Prostate gland (tissue), 2 donors: ENCODE measurements at regions not wholly inside any gene's neighbourhood (a gene's known extent, or its start where the extent isn't known, plus 50 kb on each side); places are given as distances from the start of the nearest gene placed in this dataset.

Experiments
- DNase-seq: peaks from one replicate; pipeline ENCODE4 v3.0.0-alpha.2; 2019; ENCODE audit warnings: low spot score
- H3K27ac ChIP-seq, 2 donors: fragments of 200-600 bp; sonication (generic); 2 replicates each; pipeline ENCODE4 v1.5.1; 2017 to 2019
- H3K27me3 ChIP-seq: fragments of 200-600 bp; sonication (generic); replicated peaks from 2 replicates; pipeline ENCODE4 v1.5.1; 2019; ENCODE audit not compliant: insufficient read depth
- H3K36me3 ChIP-seq, 2 donors: fragments of 200-600 bp; sonication (generic); 1 replicate in 1 of 2; 2 replicates in 1 of 2; pipeline versions ENCODE4 v1.5.1 to v1.8.1; 2017 to 2019
- H3K4me1 ChIP-seq: fragments of 200-600 bp; sonication (generic); replicated peaks from 2 replicates; pipeline ENCODE4 v1.5.1; 2019
- H3K4me3 ChIP-seq, 2 donors: fragments of 200-600 bp; sonication (generic); 2 replicates each; pipeline ENCODE4 v1.5.1; 2017 to 2019
- H3K9me3 ChIP-seq: fragments of 200-600 bp; sonication (generic); 2 replicates; pipeline ENCODE4 v1.5.1; 2017
- CTCF ChIP-seq, 4 experiments: fragments of 200-600 bp in 2 of 4; fragments of 450-650 bp in 2 of 4; sonication (generic) in 2 of 4; IDR thresholded peaks; 1 replicate in 3 of 4; 2 replicates in 1 of 4; pipeline ENCODE4 v1.5.1; 2016 to 2019; ENCODE audit warnings: antibody characterized with exemption in 4 of 4, mild to moderate bottlenecking in 2 of 4, moderate library complexity in 2 of 4
- POLR2A ChIP-seq: fragments of 450-650 bp; IDR thresholded peaks from one replicate; pipeline ENCODE4 v1.6.1; 2016; ENCODE audit warnings: antibody characterized with exemption, mild to moderate bottlenecking
- POLR2AphosphoS5 ChIP-seq: sonication (generic); formaldehyde crosslinking; IDR thresholded peaks from one replicate; pipeline ENCODE4 v1.6.1; 2017; ENCODE audit warnings: antibody characterized with exemption
- WGBS: methylation state at CpG from one replicate; pipeline ENCODE4 v1.1.5; 2018; 5-methylcytosine and 5-hydroxymethylcytosine counted together
- intact Hi-C: fragments of 100-400 bp; cut with DNase I; formaldehyde crosslinking; loops from one replicate; pipeline ENCODE4 v1.14.2; 2022

- intact Hi-C loops = no loop called here
Measured at GRCh38 chr15:93831641-93832040, 399.7 kb upstream of the MCTP2 start.

GRCh38 chr15:93830221-93831080 is 400.9 kb upstream of the MCTP2 start:
- TF ChIP-seq CTCF (IDR thresholded peaks at IDR 0.05) = no peak
- no peak for TF ChIP-seq POLR2A
- TF ChIP-seq POLR2AphosphoS5 = no peak
- no peaks in the 10 kb centered on the region for H3K4me1 ChIP-seq
- no peaks in the 10 kb centered on the region for H3K9me3 ChIP-seq
- H3K27me3 ChIP-seq = no peaks in the 10 kb centered on the region
- DNase-seq = no peak
- no peak overlapping the region for H3K4me3 ChIP-seq
- intact Hi-C loops = no loop called here
- no peaks in the 10 kb centered on the region for H3K36me3 ChIP-seq
- H3K27ac ChIP-seq = no peak overlapping the region
- 90% methylated on average over 2 of the region's 2 CpGs for WGBS

More at GRCh38 chr15:93831641-93832040, 399.7 kb upstream of the MCTP2 start:
- WGBS = 81% methylated on average over 1 of the region's 1 CpG
- Histone ChIP-seq H3K36me3 (no peaks in the 10 kb centered on the region), H3K27me3 (no peaks in the 10 kb centered on the region), H3K4me1 (no peaks in the 10 kb centered on the region), H3K4me3 (no peak overlapping the region), H3K9me3 (no peaks in the 10 kb centered on the region), H3K27ac (no peak overlapping the region)
- TF ChIP-seq POLR2AphosphoS5 = no peak
- TF ChIP-seq POLR2A = no peak
- TF ChIP-seq CTCF (IDR thresholded peaks at IDR 0.05) = no peak
- DNase-seq = no peak

GRCh38 chr15:93829115-93829870 is 402.1 kb upstream of the MCTP2 start:
- 70% methylated on average over 10 of the region's 10 CpGs for WGBS
- H3K4me3 ChIP-seq = no peak overlapping the region
- no peaks in the 10 kb centered on the region for H3K36me3 ChIP-seq
- intact Hi-C loops = no loop called here
- H3K4me1 ChIP-seq = no peaks in the 10 kb centered on the region
- no peaks in the 10 kb centered on the region for H3K9me3 ChIP-seq
- H3K27ac ChIP-seq = no peak overlapping the region
- H3K27me3 ChIP-seq = no peaks in the 10 kb centered on the region
- DNase-seq = peak; percentile 29
- TF ChIP-seq CTCF (IDR thresholded peaks at IDR 0.05) (no peak), POLR2AphosphoS5 (peak; percentile 46)

- no peak overlapping the region for H3K27ac ChIP-seq
- H3K4me3 ChIP-seq = no peak overlapping the region
- intact Hi-C loops = no loop called here
- no peaks in the 10 kb centered on the region for H3K36me3 ChIP-seq
- TF ChIP-seq POLR2AphosphoS5 (peak; percentile 34), CTCF (IDR thresholded peaks at IDR 0.05) (no peak)
- no peaks in the 10 kb centered on the region for H3K27me3 ChIP-seq
- peak; percentile 13 for DNase-seq
- H3K9me3 ChIP-seq = no peaks in the 10 kb centered on the region
- whole genome bisulfite sequencing = 27% methylated on average over 4 of the region's 4 CpGs
- H3K4me1 ChIP-seq = no peaks in the 10 kb centered on the region
Measured at GRCh38 chr15:93826790-93827189, 404.6 kb upstream of the MCTP2 start.
